Activated CD4-positive, alpha-beta T cell treated with anti-CD3 and anti-CD28 coated beads for 24 hours (primary cell): ENCODE measurements at regions not wholly inside any gene's neighbourhood (a gene's known extent, or its start where the extent isn't known, plus 50 kb on each side); places are given as distances from the start of the nearest gene placed in this dataset.
"Not testable (repeated sequence)": the region's sequence is repeated elsewhere in the genome, so short reads cannot be mapped to it uniquely, and the experiment has no call there.

Source experiments
- DNase-seq, 2 donors: peaks; one replicate each; pipeline ENCODE4 v3.0.0-alpha.2; 2020; ENCODE audit warnings: low read depth in 2 of 2

DNA sequence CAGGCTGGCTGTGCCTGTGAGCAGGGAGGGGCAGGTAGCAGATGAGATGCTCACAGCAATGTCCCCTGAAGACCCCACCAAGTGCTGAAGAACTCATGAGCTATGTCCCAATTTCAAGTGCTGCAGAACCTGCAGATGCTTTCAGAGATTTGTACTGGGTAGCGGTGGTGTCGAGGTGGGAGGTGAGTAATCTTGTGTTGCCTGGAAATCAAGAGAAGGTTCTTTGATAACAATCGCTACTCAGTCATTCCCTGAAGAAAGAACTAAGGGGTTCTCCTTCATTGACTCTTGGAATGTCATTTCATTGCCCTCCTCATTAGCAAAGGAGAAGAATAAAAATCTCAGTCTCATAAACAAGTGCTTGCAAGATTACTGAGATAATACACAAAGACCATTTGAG is 246.4 kb downstream of the EMX2 start:
- DNase-seq, result no peak

DNA sequence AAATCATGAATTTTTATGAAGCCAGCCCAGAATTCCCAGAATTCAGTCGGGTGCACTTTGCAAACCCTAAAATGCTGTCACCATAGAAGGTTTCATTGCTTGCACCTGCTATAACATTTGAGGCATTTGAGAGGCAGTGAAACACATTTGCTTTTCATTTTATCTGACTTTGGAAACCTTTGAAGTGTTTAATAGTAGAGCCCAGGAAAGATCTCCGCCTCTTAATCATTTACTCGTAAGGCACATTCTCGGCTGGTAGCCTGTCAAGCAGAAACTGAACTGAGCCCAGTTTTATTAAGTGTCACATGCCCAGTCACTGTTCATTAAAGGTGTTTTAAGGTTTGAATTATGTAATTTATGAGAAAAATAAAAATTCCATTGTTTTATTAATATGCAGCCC is 247.6 kb downstream of the EMX2 start:
- DNase-seq, result no peak

DNA sequence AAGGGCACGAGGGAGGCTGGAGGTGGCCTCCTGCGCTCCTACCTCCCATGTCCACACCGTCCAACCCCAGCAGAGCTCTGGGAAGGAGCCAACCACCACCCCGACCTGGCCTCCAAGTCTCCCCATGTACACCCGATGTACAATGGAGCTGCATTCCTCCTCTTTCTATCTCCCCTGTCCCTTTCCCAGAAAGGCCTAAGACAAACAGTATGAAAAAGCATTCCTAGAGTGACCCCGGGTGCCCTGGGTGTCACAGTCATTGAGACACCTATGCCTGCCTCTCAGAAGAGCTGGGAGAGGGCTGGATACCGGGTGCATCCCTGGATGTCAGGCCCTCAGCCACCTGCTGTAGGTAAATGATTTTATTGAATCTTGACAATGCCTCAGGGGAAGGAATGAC is 248.1 kb downstream of the EMX2 start:
- no peak for DNase-seq

DNA sequence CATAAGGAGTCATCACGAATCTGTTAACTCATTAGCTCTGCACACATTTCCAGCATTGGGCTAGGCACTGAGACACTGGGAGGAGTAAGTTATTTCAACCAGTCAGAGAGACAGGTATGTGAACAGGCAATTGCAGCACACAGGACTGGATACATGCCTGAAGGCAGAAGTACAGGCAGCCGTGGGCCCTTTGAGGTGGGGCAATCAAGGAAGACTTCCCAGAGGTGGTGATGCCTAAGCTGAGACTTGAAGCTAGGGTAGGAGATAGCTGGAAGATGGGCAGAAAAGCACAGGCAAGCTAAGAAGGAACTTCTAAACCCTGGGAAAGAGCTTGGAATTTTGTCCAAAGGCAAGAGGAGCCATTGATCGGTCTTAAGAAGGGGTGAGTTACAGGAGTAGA is 249.7 kb downstream of the EMX2 start:
- DNase-seq, result no peak

DNA sequence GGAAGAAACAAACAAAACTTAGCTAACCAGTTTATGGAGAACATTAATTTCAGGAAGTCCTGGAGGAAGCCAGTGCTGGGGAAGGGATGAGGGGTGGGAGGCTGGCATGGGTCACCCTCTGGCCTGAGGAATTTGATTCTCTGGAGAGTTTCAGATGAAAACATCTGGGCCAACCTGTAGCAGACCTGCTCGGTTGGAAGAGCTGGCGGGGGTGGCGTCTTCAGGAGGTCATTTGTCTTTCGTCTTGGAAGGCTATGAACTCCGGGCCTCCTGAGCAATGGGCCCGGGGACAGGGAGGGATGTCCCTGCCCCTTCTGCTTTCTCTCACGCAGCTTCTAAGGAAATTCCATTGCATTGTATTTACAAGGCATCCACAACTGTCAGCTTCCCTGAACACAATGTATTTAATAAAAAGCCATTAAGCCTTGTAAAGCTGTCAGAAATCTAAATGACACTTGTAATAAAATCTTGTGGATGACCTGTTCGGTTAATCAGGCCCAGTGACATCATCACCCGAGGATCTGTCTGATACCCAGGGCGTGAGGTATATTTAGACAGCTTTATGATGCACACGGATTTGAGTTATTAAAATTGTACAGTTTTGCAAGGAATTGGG is 250.5 kb downstream of the RAB11FIP2 start:
- no peak for DNase-seq

DNA sequence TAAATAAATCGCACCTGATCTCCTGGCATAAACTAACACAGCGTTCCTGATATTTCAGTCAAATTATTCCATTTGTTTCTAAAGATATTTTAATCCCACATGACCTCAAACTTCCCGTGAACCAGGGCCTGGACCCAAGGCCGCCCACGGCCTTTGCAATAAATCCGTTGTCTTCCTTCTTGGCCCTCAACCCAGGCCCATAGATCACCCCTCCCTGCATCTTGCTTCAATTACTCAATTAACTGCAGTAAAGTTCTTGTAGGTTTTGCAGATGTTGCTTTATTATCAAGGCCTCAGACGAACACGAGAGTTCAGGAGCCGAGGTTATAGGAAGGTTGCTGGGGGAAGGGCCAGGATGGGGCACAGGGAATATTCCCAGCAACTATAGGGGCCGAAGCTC is 249.4 kb downstream of the RAB11FIP2 start:
- DNase-seq, result no peak

DNA sequence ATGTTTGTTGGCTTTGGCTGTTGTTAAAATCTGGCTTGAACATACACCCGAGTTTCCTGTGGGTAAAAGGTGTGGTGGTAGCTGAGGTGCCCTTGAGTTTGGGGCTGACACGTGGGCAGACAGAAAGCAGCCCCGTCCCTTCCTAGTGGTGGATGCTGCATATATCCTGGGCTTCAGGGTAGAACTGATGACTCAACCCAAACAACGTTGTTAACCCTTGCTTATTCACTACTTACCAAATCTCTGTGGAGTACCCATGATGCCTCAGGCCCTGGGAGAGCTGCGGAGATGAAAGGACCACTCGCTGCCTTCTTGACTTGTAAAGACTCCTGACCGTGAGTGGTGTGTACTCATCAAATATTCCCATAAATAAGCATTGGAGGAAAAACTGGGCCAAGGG is 245.1 kb downstream of the RAB11FIP2 start:
- DNase-seq, result no peak

DNA sequence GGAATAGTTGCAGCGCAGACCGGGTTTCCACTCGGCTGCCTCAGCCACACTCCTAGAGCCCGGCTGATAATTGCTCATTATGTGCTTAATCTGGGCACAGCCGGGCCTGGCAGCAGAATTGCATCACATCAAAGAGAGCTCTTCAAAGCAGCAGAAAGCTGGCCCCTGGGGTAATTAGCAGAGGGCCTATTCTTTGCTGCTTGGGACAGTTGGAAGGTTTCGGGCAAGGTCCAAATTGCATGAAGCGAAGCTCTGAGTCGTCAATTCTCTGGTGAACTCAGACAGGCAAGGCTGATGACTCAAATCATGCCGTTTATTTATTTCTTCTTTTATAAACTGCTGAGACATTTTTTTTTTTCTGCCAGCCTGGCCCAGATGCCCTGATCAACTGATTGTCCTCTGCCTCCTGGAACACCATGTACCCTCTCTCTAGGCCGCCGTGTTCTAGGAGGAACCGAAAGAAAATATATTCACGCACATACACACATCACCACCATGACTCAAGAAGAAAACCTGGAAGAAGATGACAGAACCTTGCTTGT is 242.2 kb downstream of the RAB11FIP2 start:
- DNase-seq, result no peak

DNA sequence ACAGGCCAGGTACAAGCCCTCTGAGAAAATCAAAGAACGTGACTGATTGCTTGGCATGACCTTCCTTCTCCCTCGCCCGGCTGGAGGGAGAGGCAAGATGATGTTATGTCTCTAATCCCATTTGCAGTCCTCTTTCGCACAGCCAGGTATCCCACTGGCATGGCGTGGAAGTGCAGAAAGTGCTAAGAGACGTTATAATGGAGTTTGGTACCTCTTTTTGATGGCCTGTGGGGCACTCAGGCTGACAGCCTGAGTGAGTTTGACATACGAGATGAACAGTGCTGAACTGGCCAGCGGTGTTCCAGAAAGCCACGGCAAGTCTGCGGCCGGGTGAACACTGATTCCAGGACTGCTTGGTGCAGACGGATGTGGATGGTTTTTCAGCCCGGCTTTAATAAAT is 241.6 kb downstream of the RAB11FIP2 start:
- no peak for DNase-seq

DNA sequence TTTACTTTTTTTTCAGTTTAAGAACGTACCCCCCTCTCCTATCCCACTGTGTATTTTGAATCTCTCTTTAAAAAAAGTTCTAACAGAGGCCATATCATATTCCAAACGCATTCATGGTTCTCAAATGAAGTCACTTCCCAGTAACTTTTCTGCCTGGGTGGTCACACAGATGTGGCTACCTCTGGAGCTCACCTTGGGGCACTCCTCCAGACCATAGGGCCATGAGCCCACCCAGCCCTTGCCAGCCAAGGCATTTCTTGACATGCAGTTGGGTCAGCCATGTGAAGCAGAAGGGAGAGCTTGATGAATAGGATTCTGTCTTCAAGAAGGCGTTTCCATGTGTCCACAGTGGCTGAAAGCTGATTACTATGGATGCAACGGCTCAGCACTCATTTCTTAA is 239.3 kb downstream of the RAB11FIP2 start:
- DNase-seq, result no peak

DNA sequence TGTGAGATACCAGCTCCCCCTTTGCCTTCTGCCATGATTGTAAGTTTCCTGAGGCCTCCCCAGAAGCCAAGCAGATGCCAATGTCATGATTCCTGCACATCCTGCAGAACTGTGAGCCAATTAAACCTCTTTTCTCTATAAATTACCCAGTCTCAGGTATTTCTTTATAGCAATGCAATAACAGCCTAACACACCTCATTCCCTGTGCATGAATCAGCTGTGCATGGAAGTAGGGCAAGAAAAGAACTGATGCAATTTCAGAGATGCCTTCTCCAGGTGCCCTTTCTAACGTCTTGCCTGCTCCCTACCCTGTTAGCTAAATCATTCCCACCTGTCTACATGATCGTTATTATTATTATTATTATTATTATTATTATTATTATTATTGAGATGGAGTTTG is 230.9 kb downstream of the RAB11FIP2 start:
- DNase-seq, result not testable (repeated sequence)

DNA sequence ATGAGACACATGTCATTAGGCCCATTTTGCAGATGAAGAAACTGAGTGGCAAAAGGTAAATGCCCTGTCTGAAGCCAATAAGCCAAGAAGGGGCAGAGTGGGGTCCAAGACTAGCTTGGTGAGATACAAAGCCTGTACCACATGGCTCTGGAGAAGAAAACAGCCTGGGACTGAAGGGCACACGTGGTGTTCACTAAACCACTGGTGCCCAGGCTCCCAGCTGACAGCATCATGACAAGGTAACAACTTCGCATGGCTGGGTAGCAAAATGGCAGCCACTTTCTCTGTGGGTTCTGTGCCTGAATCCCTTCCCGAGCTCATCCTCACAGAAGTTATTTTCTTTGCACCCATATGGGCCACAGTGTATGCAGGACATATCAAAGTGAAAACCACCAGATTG is 229.6 kb downstream of the RAB11FIP2 start:
- no peak for DNase-seq

DNA sequence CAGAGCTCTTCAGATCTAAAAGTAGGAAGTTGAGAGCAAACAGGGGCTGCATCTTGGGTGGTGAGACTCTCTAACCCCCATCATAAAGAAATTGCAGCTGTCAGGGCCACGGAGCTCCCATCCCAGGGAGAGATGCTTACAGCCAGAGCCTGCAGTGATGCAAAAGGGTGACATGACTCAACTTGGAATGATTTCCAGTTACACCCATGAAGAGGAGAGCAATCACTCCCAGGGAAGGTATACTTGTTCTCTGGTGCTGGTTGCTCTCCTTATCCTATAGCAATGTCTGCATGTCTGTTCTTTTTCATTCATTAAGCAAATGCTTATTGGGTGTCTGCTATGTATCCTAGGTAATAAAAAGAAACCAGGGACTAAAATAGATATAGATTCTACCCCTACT is 228.0 kb downstream of the RAB11FIP2 start:
- DNase-seq, result no peak

DNA sequence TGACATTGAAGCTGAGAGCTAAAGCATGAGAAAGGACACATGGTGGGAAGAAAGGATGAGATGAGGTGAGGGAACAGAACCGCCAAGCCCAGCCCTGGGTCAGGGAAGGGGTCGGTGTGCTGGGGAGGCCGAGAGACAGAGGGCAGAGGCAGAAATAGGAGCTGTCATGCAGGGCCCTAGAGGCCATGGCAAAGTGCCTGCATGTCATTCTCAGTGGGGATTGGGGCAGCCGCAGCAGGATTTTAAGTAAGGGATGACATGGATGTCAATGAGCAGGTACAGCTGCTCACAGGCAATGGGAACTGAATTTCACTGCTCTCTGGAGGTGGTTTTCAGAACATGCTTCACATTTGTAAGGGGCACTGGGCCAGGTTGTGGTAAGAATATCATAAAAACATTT is 227.4 kb downstream of the RAB11FIP2 start:
- no peak for DNase-seq

DNA sequence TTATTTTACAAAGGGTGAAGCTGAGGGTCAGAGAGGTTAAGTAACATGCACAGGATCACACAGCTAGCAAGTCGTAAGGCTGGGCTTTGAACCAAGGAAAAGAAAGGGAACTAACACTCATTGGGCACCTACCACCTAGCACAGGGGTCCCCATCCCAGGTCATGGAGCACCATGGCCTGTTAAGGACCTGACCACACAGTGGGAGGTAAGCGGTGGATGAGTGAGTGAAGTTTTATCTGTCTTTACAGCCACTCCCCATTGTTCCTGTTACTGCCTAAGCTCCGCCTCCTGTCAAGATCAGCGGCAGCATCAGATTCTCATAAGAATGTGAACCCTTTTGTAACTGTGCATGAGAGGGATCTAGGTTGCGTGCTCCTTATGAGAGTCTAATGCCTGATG is 222.8 kb downstream of the RAB11FIP2 start:
- DNase-seq, result no peak

DNA sequence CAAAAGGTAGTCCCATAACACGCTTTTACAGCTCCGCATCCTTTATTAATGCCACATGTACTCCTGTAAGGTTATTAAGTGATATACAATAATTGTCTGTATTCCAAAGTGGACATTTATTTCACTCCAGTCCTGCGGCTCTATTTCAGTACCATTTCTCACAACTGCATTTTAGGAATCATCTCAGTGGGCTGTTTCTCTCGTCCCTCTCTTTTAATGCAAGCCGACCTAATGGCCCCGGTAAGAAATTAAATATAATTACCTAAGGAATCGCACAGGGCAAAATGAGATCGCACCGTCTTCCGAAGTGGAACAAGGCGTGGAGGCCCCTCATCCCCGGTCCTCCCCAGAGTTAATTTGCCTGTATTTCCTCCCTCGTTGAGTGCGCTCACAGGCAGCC is 216.5 kb downstream of the RAB11FIP2 start:
- DNase-seq, result no peak

DNA sequence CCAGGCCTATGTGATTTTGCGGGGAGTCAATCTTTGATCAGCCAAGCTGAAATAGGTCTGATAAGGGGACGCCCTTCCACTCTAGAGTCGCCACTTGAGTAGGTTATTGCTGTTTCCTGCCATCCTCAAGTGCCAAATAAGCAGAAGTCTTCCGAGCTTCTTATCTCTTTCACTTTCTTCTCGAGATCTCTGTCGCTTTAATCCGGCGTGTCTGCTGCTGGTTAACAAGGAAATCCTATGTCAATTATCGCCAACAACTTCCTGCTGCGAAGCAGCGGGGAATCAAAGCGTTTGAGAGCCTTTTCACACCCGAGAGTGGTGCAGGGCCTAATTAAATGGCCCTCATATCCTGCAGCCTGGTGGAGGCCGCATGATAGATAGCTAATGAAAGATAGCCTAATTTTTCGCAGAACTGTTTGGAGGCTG is 215.9 kb downstream of the RAB11FIP2 start:
- no peak for DNase-seq

DNA sequence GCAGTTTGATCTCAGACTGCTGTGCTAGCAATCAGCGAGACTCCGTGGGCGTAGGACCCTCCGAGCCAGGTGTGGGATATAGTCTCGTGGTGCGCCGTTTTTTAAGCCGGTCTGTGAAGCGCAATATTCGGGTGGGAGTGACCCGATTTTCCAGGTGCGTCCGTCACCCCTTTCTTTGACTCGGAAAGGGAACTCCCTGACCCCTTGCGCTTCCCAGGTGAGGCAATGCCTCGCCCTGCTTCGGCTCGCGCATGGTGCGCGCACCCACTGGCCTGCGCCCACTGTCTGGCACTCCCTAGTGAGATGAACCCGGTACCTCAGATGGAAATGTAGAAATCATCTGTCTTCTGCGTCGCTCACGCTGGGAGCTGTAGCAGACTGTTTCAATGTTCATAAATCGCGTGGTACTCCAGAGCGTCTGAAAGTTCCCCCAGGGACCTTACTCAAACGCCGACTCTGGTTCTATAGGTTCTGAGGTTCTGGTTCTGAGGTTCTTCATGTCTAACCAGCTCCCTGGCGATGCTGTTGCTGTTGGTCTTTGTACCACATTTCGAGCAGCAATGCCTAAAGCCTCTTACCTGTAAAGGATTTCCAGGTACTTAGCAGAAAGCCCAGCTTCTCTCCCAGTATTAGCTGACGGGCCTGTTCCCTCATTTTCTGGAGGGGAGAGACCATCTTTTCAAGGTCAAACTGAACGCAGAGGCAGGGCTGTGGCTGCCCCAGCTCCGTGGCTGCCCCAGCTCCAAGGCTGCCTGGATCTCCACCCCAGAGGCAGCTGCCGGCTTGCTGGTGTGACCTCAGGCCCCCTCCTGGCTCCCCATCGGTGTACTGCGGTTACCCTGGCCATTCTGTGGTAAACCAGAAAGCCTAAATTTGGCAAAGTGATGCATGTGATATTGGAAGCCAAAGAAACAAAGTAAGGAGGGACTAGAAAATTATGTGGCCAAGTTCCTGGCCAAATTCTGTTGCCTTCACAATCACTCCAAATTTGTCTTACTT is 207.9 kb downstream of the RAB11FIP2 start:
- DNase-seq, result not testable (repeated sequence)

DNA sequence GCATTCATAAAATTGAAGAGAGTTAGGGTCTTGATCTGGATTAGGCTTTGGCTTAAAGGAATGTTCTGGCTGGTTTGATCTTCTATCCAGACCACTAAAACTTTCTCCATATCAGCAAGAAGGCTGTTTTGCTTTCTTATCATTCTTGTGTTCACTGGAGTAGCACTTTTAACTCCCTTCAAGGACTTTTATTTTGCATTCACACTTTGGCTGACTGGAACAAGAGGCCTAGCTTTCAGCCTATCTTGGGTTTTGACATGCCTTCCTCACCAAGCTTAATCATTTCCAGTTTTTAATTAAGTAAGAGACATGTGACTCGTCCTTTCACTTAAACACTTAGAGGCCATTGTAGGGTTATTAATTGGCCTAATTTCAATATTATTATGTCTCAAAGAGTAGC is 190.3 kb downstream of the RAB11FIP2 start:
- DNase-seq, result not testable (repeated sequence)

DNA sequence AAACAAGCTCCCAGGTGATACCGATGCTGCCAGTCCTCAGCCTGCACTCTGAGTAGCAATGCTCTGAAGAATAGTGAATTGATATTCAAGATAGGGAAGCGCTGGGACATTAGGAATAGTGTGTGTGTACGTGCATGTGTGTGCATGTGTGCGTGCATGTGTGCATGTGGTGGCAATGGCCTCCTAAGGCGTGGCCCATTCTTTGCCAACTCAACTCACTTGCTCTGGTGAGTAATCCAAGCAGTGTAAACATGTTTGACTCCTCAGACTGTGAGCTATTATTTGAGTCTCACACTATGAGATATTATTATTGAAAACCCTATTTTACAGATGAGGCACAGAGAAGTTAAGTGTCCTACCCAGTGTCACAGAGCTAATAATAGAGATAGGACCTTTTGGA is 186.6 kb downstream of the RAB11FIP2 start:
- no peak for DNase-seq

DNA sequence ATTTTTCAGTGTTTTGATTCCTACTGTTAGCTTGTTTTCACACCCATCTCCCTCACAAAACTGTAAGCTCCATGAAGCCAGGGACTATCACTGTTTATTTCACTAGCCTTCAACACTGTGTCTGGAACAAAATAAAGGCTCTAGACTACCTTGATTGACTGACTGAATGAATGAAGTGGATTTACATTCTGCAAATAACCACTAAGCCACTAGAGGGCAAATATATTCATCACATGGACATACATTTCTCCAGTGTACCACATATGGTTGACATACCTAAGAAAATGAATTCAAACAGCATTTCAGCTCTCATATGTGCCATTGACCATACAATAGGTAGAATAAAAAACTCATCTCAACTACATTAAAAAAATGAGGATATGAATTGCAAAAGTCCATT is 185.9 kb downstream of the RAB11FIP2 start:
- DNase-seq, result no peak

DNA sequence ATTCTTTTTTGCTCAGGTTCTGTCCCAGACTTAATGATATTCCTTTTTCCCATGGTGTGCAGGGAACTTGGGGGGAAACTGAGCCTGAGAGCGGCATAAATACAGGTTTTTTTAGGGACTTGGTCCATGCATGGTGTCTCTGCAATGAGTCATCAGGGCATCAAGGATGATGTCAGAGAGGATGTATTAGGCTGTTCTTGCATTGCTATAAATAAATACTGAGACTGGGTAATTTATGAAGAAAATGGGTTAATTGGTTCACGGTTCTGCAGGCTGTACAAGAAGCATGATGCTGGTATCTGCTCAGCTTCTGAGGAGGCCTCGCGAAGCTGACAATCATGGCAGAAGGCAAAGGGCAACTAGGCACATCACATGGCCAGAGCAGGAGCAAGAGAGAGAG is 185.4 kb downstream of the RAB11FIP2 start:
- no peak for DNase-seq

DNA sequence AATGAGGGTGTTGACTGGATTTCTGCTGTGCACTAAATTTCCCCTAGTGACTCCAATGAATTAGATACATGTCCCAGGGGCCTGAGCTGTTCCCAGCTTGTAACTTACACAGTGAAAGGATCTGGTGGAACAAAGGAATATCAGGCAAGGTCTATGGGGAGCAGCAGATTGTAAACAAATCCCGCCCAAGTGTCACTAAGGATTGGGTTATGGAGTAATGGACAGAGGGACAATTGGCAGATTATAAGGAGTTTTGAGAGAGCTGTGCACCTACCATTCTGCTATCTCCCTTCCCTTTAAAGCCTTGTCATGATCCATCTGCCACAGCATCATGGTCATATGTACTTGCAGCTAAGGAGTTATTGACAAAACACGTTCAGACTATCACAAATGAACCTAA is 183.0 kb downstream of the RAB11FIP2 start:
- no peak for DNase-seq
